Myocyte (in vitro differentiated cells): ENCODE measurements at regions not wholly inside any gene's neighbourhood (a gene's known extent, or its start where the extent isn't known, plus 50 kb on each side); places are given as distances from the start of the nearest gene placed in this dataset.
"Not testable (repeated sequence)": the region's sequence is repeated elsewhere in the genome, so short reads cannot be mapped to it uniquely, and the experiment has no call there.

ENCODE experiments used
- DNase-seq: peaks from one replicate; pipeline ENCODE4 v3.0.0-alpha.2; 2012; ENCODE audit warnings: low read depth

DNA sequence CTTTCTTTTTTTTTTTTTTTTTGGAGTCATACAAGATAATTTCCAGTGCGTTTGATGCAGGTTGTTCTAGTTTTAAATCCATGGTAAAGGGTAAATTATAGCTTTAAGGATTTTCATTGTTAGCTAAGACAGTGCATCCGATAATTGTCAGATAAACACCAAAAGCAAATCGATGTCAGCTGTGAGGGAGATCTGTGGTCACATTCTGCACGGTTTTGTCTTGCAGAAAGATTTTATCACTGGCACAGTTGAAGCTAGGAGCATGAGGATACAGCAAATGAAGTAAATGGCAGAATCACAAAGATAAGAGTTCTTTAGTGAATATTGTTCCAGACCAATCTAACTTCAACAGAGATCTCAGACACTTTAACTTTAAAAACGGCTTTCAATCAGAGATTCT is 648.8 kb upstream of the COBL start:
- DNase-seq = no peak

DNA sequence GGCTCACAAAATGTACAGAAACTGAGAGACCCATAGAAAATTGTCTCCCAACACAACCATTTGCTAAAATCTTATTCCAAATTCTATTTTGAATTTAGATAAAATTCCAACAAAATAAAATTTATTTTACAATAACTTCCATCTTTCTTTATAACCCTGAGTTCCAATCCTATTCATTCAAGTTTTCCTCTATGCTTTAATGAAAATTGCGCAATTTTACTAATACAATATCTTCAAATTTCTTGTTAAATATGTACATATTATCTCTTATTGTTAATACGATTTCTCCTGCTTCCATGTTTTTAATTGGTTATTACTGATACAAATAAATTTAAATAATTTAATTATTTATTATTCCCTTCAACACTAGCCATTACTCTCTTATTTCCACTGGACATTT is 645.2 kb upstream of the COBL start:
- DNase-seq = no peak

DNA sequence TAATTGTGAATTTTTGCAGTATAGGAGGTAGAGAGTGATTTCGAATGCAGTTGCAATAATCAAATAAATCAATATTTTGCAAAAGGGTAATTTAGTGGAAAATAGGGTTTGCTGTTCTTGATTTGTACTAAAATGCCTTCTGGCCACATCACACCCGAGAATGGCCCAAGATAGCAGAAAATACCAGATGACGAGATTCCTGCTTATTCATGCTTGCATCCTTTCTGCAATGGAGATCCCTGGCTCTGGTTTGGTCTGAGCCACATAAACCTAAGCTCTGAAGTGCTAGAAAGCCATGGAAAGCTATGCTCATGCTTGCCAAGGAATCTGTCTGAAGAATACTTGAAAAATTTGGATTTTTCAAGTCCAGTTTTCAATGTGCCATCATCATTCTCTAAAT is 634.2 kb upstream of the COBL start:
- no peak for DNase-seq

DNA sequence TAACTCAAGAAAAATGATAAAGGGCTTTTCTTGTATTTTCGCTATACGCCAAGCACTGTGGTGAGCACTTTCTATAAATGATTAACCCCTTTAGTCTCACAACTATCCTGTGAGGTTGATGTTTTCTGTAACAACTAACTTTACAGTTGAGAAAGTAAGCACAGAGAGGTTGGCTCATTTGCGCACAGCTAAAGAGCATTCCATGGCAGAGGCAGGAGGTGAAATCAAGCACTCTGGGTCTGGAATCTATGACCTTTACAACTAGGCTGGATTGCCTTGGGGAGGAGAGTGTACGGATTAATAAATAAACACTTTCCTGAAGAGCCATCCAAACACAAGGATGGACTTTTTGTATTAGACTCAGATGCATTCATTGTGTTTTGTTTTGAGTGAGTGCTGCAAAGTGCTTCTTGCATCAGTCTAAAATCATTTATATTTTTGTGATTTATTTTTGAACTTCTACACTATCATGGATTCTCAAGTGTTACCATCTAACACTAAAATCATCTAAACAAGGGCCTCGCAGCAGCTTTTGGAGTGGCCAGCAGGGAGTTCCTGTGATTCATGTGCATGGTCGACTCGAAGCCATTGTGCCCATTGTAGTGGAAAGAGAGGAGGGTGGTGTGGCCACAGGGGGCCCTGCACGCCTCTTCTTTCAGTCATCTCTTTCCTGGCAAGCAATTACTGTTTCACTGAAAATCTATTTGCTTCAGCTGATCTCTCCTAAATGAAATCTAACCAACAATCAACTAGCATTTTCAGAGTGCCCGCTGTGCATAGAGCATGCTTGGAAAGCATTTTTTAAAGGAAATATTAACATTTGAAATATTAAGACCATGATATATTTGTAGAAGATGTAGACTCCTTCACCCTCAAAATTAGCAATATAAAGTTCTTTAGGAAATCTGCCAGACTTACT is 633.4 kb upstream of the COBL start:
- DNase-seq = no peak

DNA sequence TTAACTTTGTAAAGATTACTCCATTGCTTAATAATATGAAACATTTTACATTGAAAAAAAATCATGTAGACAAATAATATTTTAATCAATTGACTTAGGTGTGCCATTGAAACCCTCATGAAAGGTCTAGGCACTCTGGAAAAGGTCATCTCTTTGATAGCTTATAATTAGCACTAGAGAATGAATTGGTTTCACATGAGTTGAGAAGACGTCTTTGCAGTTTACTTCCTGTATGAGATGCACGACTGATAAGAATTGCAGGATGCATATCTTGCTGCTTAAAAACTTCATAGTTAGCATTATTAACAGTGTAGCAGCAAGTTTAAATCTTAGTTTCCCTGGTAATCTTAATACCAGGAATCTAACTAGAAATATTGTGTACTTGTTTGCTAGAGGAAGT is 614.2 kb upstream of the COBL start:
- DNase-seq = no peak

DNA sequence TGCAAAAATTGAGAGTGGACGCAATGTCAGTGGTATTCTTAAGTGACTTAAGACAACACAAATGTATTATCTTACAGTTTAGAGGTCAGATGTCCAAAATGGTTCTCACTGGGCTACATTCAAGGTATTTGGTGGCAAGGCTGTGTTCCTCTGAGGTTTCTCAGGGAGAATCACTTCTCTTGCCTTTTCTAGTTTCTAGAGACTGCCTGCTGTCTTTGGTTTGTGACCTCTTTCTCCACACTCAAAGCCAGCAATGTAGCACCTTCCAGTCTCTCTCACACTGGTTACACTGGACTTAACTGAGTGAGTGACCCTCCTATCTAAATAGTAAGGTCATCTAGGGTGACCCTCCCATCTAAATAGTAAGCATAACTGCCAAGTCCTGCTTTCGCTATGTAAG is 613.2 kb upstream of the COBL start:
- no peak for DNase-seq

DNA sequence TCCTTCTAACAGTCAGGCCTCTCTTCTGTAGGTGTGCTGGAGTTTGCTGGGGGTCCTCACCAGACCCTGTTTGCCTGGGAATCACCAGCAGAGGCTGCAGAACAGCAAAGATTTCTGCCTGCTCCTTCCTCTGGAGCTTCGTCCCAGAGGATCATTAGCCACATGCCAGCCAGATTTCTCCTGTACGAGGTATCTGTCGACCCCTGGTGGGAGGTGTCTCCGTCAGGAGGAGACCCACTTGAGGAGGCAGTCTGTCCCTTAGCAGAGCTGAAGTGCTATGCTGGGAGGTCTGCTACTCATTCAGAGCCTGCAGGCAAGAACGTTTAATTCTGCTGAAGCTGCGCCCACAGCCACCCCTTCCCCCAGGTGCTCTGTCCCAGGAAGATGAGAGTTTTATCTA is 611.1 kb upstream of the COBL start:
- DNase-seq = no peak

DNA sequence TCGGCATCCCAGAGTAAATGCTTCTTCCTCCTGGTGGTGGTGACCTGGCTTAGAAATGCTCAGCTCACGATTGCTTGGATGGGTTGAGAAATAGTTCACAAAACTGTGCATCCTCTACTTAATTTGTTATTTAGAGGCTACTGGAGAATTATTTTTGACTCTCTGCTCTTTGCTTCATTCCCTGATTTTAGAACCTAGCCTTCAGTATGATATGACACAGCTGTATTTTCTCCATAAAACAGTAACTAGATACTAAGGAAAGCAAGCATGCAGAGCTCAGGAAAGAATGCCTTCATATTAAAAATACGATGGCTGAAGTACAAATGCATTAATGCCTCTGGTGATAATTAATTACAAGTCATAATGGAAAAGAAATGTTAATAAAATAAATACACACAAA is 602.0 kb upstream of the COBL start:
- no peak for DNase-seq

DNA sequence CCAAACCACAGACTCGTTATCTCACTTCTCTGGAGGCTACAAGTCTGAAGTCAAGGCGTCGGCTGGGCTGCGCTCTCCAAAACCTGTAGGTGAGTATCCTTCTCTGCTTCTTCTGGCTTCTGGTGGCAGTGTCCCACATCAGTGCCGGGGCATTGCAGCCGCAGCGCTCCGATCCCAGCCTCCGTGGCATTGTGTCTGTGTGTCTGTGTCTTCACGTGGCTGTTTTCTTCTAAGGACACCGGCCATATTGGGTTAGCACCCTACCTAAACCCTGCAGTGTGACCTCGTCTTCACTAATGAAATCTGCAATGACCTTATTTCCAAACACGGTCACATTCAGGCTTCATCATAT is 584.9 kb upstream of the COBL start:
- no peak for DNase-seq

DNA sequence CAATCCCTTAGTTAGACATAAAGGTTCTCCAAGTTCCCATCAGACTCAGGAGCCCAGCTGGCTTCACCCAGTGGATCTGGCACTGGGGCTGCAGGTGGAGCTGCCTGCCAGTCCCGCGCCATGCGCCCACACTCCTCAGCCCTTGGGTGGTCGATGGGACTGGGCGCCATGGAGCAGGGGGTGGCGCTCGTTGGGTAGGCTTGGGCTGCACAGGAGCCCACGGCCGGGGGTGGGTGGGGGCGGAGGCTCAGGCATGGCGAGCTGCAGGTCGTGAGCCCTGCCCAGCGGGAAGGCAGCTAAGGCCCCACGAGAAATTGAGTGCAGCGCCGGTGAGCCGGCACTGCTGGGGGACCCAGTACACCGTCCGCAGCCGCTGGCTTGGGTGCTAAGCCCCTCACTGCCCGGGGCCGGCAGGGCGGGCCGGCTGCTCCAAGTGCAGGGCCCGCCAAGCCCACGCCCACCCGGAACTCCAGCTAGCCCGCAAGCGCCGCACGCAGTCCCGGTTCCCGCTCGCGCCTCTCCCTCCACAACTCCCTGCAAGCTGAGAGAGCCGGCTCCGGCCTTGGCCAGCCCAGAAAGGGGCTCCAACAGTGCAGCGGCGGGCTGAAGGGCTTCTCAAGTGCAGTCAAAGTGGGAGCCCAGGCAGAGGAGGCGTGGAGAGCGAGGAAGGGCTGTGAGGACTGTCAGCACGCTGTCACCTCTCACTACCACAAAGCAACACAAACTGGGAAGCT is 584.3 kb upstream of the COBL start:
- not testable (repeated sequence) for DNase-seq

DNA sequence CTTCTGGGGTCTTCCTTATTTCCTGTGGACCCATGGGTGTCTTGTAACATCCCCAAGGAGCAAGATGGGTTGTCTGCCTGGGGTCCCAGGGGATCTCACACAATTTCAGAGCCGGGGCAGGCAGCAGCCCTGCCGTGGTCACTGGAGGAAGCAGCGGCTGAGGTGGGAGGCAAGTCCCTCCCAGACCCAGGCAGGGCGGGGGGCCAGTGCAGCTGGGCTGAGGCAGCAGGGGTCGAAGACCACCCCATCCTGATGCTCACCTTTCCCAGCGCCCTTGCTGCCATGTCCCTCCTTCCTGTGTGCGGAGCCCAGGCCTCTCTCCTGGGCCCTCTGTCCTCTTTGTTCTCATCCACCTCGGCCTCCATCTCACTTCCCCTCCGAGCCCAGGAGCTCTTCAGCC is 583.0 kb upstream of the COBL start:
- DNase-seq = no peak

DNA sequence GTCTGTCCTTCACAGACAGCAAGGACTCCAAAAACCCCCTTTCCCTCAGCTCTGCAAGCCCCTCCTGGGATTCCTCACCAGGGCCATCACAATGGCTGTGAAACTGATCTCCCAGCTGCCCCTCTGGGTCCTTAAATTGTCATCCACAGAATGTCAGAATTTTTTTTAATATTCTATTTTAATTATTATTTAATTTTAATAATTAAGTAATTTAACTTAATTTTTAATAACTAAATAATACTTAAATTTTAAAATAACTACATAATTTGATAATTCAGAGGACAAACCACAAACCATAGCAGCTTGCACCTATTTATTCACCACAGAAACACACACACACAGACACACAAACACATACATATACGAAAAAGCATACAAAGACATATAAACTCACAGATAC is 565.8 kb upstream of the COBL start:
- DNase-seq = no peak

DNA sequence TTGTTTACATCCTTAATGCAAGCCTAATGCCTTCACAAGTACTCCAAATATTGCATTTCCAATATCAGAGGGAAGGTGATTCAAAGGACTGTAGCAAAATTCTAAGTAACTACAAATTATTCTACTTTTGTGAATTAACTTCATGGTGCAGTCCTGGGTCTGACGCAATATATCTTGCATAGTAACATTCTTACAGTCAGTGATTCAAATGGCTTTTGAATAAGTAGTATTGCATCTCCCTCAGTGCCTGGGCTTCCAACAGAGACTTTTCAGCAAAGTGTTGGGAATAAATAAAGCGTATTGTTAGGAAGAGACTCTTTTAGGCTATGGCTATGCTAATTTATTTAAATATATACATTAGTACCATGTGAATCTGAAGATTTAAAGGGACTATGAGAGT is 564.7 kb upstream of the COBL start:
- DNase-seq = no peak

DNA sequence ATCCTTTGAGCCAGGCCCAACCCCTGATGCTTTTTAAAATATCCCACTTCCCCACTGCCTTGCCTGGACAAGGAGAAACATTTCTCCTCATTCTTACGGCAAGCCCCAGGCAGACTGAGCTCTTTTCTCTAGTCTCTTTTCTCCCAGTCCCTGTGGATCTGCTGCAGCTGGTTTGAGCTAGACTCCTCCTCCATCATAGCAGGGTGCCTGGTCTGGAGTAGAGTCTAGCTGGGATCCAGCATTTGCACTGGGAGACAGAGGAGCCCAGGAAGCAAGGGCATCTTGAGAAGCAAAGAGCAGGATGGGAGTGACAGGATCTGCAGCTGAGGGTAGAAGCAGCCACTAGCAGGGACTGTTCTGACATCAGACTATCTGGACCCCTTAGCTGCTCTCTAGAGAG is 562.3 kb upstream of the COBL start:
- no peak for DNase-seq

DNA sequence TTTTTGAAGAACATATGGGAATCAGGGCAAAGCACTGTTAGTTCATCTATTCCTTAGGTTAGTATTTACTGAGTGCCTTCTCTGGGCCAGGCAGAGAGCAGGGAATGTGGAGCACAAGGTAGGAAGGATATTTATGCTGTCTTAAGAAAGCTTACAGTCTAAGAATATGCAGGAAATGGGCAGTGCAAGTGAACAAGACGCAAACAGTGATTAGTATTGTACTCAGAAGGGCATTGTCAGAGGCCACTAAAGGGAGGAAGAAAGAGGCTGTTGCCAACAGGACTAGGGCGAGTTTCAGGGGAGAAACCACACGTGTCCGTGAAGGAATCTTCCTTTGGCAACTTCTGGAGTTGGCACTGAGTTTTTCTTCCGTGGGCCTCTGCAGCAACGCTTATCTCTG is 552.8 kb upstream of the COBL start:
- no peak for DNase-seq

DNA sequence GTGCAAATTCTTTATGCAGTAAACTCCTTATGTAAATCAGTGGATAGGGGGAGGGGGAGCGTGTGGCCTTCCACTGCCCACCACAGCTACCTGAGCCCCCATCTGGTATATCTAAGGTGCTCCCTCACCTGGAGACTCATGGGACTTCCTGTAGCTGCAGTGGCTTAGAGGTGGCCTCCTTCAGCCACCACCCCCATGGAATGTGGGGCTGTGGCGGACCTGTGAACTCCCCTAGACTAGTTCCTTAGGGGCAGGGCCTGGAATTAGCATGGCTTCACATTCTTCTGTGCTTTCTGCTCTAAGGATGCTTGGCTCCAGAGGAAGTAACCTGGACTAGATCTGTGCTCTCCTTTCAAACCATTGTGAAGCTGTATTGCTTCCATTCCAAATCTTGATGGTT is 550.5 kb upstream of the COBL start:
- DNase-seq = no peak

DNA sequence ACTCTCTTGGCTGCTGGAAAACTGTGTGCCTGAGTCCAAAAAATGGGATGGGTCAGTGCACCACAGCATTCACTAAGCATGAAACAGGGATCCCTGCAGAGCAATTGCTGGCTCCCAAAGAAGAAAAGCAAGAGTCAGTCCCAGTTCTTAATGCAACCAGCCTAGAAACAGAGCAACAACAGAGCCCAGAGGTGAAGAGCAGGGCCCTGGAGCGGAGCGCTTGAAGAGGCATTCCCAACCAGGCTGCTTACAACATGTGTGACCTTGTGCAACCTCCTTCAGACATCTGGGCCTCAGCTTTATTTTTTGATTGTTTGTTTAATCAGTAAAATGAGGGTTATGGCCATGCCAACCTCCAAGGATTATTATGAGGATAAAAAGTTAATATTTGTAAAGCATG is 543.7 kb upstream of the COBL start:
- no peak for DNase-seq

DNA sequence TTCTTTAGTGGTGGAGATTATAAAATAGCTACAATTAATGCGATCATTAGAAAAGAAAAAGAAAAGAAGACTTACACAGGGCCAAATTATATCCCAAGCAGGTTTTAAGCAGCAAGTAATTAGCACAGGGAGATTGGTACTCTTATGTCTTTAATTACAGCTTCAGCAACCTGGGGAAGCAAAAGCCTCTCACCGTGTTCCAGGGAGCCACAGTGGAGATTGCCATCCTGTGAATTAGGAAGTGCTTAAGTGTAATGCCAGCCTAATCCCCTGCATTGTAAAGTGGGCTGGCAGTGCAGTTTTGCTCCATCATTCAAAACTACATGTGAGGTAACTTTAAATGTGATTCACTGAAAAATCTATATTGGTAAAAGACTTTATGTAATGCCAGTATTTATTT is 533.5 kb upstream of the COBL start:
- DNase-seq = no peak

DNA sequence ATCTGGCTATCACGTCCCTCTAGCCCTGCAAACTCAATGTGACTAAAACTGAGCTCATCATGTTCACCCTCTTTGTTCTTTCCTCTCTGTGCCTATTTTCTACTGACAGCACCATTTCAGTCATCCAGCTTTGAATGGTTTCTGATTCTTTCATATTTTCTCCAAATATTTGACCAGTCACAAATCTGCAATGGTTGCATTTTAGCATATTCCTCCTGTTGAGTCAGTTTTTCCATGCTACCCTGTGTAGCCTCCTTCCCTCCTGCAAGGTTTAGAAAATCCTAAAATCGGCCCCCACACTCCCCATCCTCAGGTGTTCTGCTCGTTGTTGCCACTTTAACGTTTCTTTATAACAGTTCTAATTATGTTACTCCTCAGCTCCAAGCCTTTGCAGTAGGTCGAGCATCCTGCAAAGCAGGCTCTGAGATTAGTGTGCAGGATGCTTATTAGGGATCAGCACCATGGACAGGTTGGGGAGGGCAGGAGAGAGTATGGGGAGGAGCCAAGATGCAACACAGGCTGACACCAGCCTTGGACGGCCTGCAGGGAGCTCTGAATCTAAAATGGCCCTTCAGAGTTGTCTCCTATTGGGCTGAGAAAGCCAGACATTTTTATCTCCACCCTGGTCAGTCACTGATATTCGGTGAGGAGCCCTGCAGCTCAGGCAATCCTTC is 531.0 kb upstream of the COBL start:
- DNase-seq = no peak

DNA sequence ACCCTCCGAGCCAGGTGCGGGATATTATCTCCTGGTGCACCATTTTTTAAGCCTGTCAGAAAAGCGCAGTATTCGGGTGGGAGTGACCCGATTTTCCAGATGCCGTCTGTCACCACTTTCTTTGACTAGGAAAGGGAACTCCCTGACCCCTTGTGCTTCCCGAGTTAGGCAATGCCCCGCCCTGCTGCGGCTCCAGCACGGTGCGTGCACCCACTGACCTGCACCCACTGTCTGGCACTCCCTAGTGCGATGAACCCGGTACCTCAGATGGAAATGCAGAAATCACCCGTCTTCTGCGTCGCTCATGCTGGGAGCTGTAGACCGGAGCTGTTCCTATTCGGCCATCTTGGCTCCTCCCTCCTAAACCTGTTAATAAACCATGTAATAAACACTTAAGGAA is 522.5 kb upstream of the COBL start:
- DNase-seq = not testable (repeated sequence)

DNA sequence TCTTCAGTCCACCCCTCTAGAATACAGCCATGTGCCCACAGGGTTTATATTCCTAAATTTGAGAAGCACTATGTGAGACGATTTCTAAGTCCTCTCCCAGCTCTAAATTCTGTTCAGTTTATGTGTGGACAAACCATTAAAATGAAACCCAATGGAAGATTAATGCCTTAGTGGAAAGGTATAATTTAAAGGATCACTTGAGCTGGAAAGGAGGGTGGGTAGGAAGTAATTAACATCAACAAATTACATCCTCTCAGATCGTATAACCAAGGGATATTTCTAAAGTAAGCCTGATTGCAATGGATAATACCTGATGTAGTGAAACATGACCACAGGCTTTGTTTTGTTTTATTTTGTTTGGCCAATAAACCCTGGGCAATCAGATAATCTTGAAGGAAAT is 511.0 kb upstream of the COBL start:
- no peak for DNase-seq

DNA sequence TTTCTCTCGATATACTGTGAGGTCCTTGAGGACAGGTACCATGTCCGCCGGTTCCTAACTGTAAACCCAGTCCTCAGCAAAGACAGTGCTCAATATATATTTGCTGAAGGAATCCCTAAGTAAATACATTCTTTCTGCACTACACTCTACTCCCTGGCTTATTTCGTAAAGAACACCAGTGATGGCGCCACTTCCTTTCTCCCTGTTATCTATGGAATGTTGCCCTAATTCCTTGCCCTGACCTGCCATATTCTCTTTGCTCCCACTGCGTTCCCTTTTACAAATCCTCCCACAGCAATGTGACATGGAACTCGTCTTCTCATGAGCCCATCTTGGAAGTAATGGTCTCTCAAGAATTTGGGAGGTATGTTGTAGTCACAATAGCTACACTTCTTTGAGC is 507.4 kb upstream of the COBL start:
- DNase-seq = no peak
